SU-DHL-6 (cell line): ENCODE measurements at regions not wholly inside any gene's neighbourhood (a gene's known extent, or its start where the extent isn't known, plus 50 kb on each side); places are given as distances from the start of the nearest gene placed in this dataset.

ENCODE experiments used
- H2AFZ ChIP-seq: fragments of 200-600 bp; sonication (generic); 2 replicates; pipeline ENCODE4 v1.6.1; 2014; ENCODE audit warnings: low read depth, mild to moderate bottlenecking, moderate library complexity, mixed read lengths, antibody characterized with exemption, low read length; ENCODE audit not compliant: severe bottlenecking
- H3F3A ChIP-seq: fragments of 200-600 bp; shearing (Covaris generic); 2 replicates; pipeline ENCODE4 v1.6.0; 2016; ENCODE audit warnings: antibody characterized with exemption, mild to moderate bottlenecking; ENCODE audit not compliant: insufficient read depth
- H3K27ac ChIP-seq: fragments of 200-600 bp; sonication (generic); 2 replicates; pipeline ENCODE4 v1.5.1; 2016; ENCODE audit warnings: low read depth, mild to moderate bottlenecking, low read length, moderate library complexity, mixed read lengths
- H3K27me3 ChIP-seq: fragments of 200-600 bp; sonication (generic), shearing (Covaris generic); 2 replicates; pipeline ENCODE4 v1.6.0; 2014; ENCODE audit warnings: mild to moderate bottlenecking, low read length
- H3K36me3 ChIP-seq: fragments of 200-600 bp; sonication (generic); 2 replicates; pipeline ENCODE4 v1.6.1; 2014; ENCODE audit warnings: mild to moderate bottlenecking, low read length, mixed read lengths
- H3K4me2 ChIP-seq: fragments of 300-600, 200-600 bp; shearing (Covaris generic), sonication (generic); 2 replicates; pipeline ENCODE4 v1.6.0; 2014; ENCODE audit warnings: low read length, low read depth, mild to moderate bottlenecking; ENCODE audit not compliant: poor library complexity, severe bottlenecking
- H3K4me3 ChIP-seq: fragments of 200-600 bp; sonication (generic); 2 replicates; pipeline ENCODE4 v1.5.1; 2014; ENCODE audit warnings: antibody characterized with exemption, low read length, mild to moderate bottlenecking, mixed read lengths; ENCODE audit not compliant: insufficient read depth, poor library complexity, severe bottlenecking
- H3K79me2 ChIP-seq: fragments of 200-600 bp; sonication (generic); 2 replicates; pipeline ENCODE4 v1.6.1; 2014; ENCODE audit warnings: mild to moderate bottlenecking, low read length, moderate library complexity; ENCODE audit not compliant: insufficient read depth
- H3K9ac ChIP-seq: fragments of 200-600 bp; sonication (generic); 2 replicates; pipeline ENCODE4 v1.7.0; 2014; ENCODE audit warnings: mild to moderate bottlenecking, low read length
- H3K9me2 ChIP-seq: fragments of 200-600 bp; sonication (generic); replicated peaks from 2 replicates; pipeline ENCODE4 v1.6.1; 2014; ENCODE audit warnings: low read length; ENCODE audit not compliant: insufficient read depth
- H3K9me3 ChIP-seq: fragments of 200-600 bp; sonication (generic); 2 replicates; pipeline ENCODE4 v1.6.1; 2014; ENCODE audit warnings: low read length, mixed read lengths; ENCODE audit not compliant: insufficient read depth
- H4K20me1 ChIP-seq: fragments of 200-600 bp; sonication (generic); 2 replicates; pipeline ENCODE4 v1.6.1; 2014; ENCODE audit warnings: low read depth, mild to moderate bottlenecking, antibody characterized with exemption, low read length, moderate library complexity, mixed read lengths
- CTCF ChIP-seq: fragments of 200-600 bp; sonication (generic); IDR thresholded peaks from one replicate; pipeline ENCODE4 v1.5.1; 2017; ENCODE audit warnings: antibody characterized with exemption, mild to moderate bottlenecking, low read length, moderate library complexity; ENCODE audit not compliant: insufficient read depth, poor library complexity, severe bottlenecking
- EZH2phosphoT487 ChIP-seq: fragments of 200-600 bp; sonication (generic), shearing (Covaris generic); conservative IDR thresholded peaks from 2 replicates; pipeline ENCODE4 v1.6.1; 2018; ENCODE audit warnings: mild to moderate bottlenecking, antibody characterized with exemption, low read length, moderate library complexity, mixed read lengths

GRCh38 chr6:6969761-6970223, 138.0 kb upstream of the RREB1 start:
- Histone ChIP-seq H3K4me3 (no peak overlapping the region), H3K36me3 (no peaks in the 10 kb centered on the region), H3K9me2 (no peaks in the 10 kb centered on the region), H3K27ac (no peak overlapping the region), H2AFZ (no peak overlapping the region), H3K9me3 (no peaks in the 10 kb centered on the region), H3K27me3 (no peaks in the 10 kb centered on the region), H3K4me2 (no peak overlapping the region), H4K20me1 (no peaks in the 10 kb centered on the region), H3K79me2 (no peaks in the 10 kb centered on the region), H3K9ac (no peak overlapping the region), H3F3A (no peaks in the 10 kb centered on the region)
- TF ChIP-seq EZH2phosphoT487 (no peak), CTCF (no peak)

- Histone ChIP-seq H2AFZ (no peak overlapping the region), H3K36me3 (no peaks in the 10 kb centered on the region), H3K9me2 (no peaks in the 10 kb centered on the region), H3K4me2 (no peak overlapping the region), H3K9ac (no peak overlapping the region), H3F3A (no peaks in the 10 kb centered on the region), H3K79me2 (no peaks in the 10 kb centered on the region), H4K20me1 (no peaks in the 10 kb centered on the region), H3K27me3 (no peaks in the 10 kb centered on the region), H3K4me3 (no peak overlapping the region), H3K27ac (no peak overlapping the region), H3K9me3 (no peaks in the 10 kb centered on the region)
- TF ChIP-seq EZH2phosphoT487 (no peak), CTCF (no peak)
These were observed 136.9 kb upstream of the RREB1 start for GRCh38 chr6:6970851-6971250.

- H3F3A ChIP-seq = no peaks in the 10 kb centered on the region
- H3K9me3 ChIP-seq = no peaks in the 10 kb centered on the region
- H3K4me2 ChIP-seq = no peak overlapping the region
- no peaks in the 10 kb centered on the region for H3K36me3 ChIP-seq
- no peak overlapping the region for H3K27ac ChIP-seq
- H4K20me1 ChIP-seq = no peaks in the 10 kb centered on the region
- no peaks in the 10 kb centered on the region for H3K79me2 ChIP-seq
- H3K9me2 ChIP-seq = no peaks in the 10 kb centered on the region
- H3K27me3 ChIP-seq = no peaks in the 10 kb centered on the region
- no peak overlapping the region for H2AFZ ChIP-seq
- TF ChIP-seq CTCF (no peak), EZH2phosphoT487 (no peak)
- no peak overlapping the region for H3K4me3 ChIP-seq
- no peak overlapping the region for H3K9ac ChIP-seq
These were observed 136.4 kb upstream of the RREB1 start for GRCh38 chr6:6971369-6971768.

- TF ChIP-seq CTCF (no peak), EZH2phosphoT487 (no peak)
These were observed 135.3 kb upstream of the RREB1 start for GRCh38 chr6:6972456-6972855.

More at GRCh38 chr6:6972456-6972855, 135.3 kb upstream of the RREB1 start:
- Histone ChIP-seq H3F3A (no peaks in the 10 kb centered on the region), H3K9me3 (no peaks in the 10 kb centered on the region), H4K20me1 (no peaks in the 10 kb centered on the region), H2AFZ (no peak overlapping the region), H3K36me3 (no peaks in the 10 kb centered on the region), H3K27me3 (no peaks in the 10 kb centered on the region), H3K4me2 (no peak overlapping the region), H3K4me3 (no peak overlapping the region), H3K9me2 (no peaks in the 10 kb centered on the region), H3K79me2 (no peaks in the 10 kb centered on the region), H3K9ac (no peak overlapping the region), H3K27ac (no peak overlapping the region)
